ENCODE measurements at regions not wholly inside any gene's neighbourhood (a gene's known extent, or its start where the extent isn't known, plus 50 kb on each side); places are given as distances from the start of the nearest gene placed in this dataset.

DNA sequence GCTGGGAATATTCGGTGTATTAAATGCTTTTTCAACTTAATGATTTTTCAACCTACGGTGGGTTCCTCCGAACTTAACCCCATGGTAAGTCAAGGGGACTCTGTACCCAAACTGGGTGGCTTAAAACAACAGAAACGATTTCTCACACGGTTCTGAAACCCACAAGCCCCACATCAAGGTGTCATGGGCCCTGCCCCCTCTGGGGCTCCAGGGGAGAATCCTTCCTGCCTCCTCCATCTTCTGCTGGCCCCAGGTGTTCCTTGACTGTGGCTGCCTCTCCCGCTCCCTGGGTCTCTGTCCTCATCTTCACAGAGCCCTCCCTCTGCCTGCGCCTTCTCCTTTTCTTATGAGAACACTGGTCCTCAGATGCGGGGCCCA is 301.3 kb upstream of the SALL3 start:
- Histone ChIP-seq H3K36me3 (ENCODE audit: control insufficient read depth in 2 of 3, insufficient read depth in 3 of 3, low read length in 3 of 3) (no peaks in the 10 kb centered on the region), H3K27ac (ENCODE audit: low read depth, low read length) (no peak overlapping the region), H3K9me3 (ENCODE audit: control insufficient read depth in 2 of 3, low read length in 3 of 3) (no peaks in the 10 kb centered on the region), H3K27me3 (ENCODE audit: control insufficient read depth in 2 of 2, insufficient read depth in 2 of 2, low read length in 2 of 2) (no peaks in the 10 kb centered on the region), H3K4me3 (ENCODE audit: low read length) (no peak overlapping the region), H3K4me1 (ENCODE audit: control insufficient read depth in 2 of 2, insufficient read depth in 2 of 2, low read length in 2 of 2) (no peaks in the 10 kb centered on the region)
- Mint-ChIP-seq H3K27ac (no peak overlapping the region), H3K9me3 (peaks cover 0 to 7% (median 0%) of the 10 kb centered on the region in 11 donors), H3K36me3 (no peaks in the 10 kb centered on the region), H3K4me1 (peaks cover 0 to 8% (median 0%) of the 10 kb centered on the region in 7 donors), H3K4me3 (peak overlapping the region in 1 of 10 donors; percentile 16), H3K27me3 (peaks cover 0 to 7% (median 0%) of the 10 kb centered on the region in 5 donors)
- ChIA-PET POLR2A (no interaction called here), CTCF (no interaction called here)
- no peak for ATAC-seq
- intact Hi-C loops (cut with micrococcal nuclease), result no loop called here
- DNase-seq, result no peak

- no peaks in the 10 kb centered on the region for H3K27me3 ChIP-seq (ENCODE audit: control insufficient read depth in 2 of 2, insufficient read depth in 2 of 2, low read length in 2 of 2)
- H3K27ac ChIP-seq (ENCODE audit: low read depth, low read length), result no peak overlapping the region
- H3K4me3 ChIP-seq (ENCODE audit: low read length), result no peak overlapping the region
- Mint-ChIP-seq H3K36me3 (no peaks in the 10 kb centered on the region), H3K9me3 (peaks cover 0 to 7% (median 0%) of the 10 kb centered on the region in 11 donors), H3K4me3 (peak overlapping the region in 1 of 10 donors; percentile 16), H3K27ac (no peak overlapping the region), H3K4me1 (peaks cover 0 to 8% (median 0%) of the 10 kb centered on the region in 7 donors), H3K27me3 (peaks cover 0 to 7% (median 0%) of the 10 kb centered on the region in 5 donors)
- H3K36me3 ChIP-seq (ENCODE audit: control insufficient read depth in 2 of 3, insufficient read depth in 3 of 3, low read length in 3 of 3), result no peaks in the 10 kb centered on the region
- POLR2A ChIA-PET, result no interaction called here
- H3K9me3 ChIP-seq (ENCODE audit: control insufficient read depth in 2 of 3, low read length in 3 of 3), result no peaks in the 10 kb centered on the region
- DNase-seq, result no peak
- intact Hi-C loops (cut with micrococcal nuclease), result no loop called here
- H3K4me1 ChIP-seq (ENCODE audit: control insufficient read depth in 2 of 2, insufficient read depth in 2 of 2, low read length in 2 of 2), result no peaks in the 10 kb centered on the region
- no peak for ATAC-seq
- CTCF ChIA-PET, result no interaction called here
Measured at GRCh38 chr18:78679031-78679430, 300.6 kb upstream of the SALL3 start.

DNA sequence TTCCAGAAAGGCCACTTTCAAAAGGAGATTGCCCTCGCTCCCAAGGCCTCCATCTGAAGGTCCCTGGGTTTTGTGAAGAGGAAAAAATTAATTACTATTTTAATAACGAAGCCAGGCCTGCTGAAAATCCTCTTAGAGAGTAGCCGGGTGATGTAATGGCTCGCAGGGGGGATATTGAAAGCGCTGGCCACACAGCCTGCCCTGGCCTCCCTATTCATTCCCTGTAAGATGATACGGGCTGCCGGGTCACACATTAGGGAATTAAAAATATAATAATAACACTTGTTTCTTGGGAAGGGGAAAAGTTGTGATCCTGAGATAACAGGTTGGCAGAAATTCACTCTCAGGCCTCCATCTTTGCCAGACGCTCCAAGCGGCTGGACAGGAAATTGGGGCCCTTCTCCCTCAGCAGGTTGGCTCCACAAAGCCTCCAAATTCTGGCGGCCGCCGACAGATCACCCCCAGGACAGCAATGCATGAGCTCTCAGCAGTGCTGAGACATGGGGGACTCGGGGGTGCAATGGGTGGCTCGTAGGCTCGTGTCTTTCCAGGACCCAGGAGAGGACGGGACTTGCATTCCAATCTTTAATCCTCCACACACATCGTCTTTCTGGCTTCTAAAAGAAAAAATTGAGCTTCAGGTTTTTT is 299.9 kb upstream of the SALL3 start:
- no peak for DNase-seq
- CTCF ChIA-PET, result no interaction called here

GRCh38 chr18:78681396-78681795 is 298.2 kb upstream of the SALL3 start:
- H3K27me3 Mint-ChIP-seq, result peaks cover 0 to 7% (median 0%) of the 10 kb centered on the region in 5 donors
- H3K27ac Mint-ChIP-seq, result no peak overlapping the region
- peaks cover 0 to 4% (median 0%) of the 10 kb centered on the region in 11 donors for H3K9me3 Mint-ChIP-seq
- DNase-seq (no peak), ATAC-seq (no peak)
- no peaks in the 10 kb centered on the region for H3K36me3 Mint-ChIP-seq
- H3K4me3 Mint-ChIP-seq, result no peak overlapping the region
- Histone ChIP-seq H3K27me3 (ENCODE audit: control insufficient read depth in 2 of 2, insufficient read depth in 2 of 2, low read length in 2 of 2) (no peaks in the 10 kb centered on the region), H3K27ac (ENCODE audit: low read depth, low read length) (no peak overlapping the region), H3K4me3 (ENCODE audit: low read length) (no peak overlapping the region), H3K36me3 (ENCODE audit: control insufficient read depth in 2 of 3, insufficient read depth in 3 of 3, low read length in 3 of 3) (no peaks in the 10 kb centered on the region), H3K9me3 (ENCODE audit: control insufficient read depth in 2 of 3, low read length in 3 of 3) (no peaks in the 10 kb centered on the region), H3K4me1 (ENCODE audit: control insufficient read depth in 2 of 2, insufficient read depth in 2 of 2, low read length in 2 of 2) (no peaks in the 10 kb centered on the region)
- intact Hi-C loops (cut with micrococcal nuclease), result no loop called here
- ChIA-PET CTCF (no interaction called here), POLR2A (no interaction called here)
- peaks cover 0 to 8% (median 0%) of the 10 kb centered on the region in 7 donors for H3K4me1 Mint-ChIP-seq

More for the DNA sequence above, 299.9 kb upstream of the SALL3 start:
- H3K4me1 Mint-ChIP-seq, result peaks cover 0 to 8% (median 0%) of the 10 kb centered on the region in 7 donors
- POLR2A ChIA-PET, result no interaction called here
- H3K9me3 ChIP-seq (ENCODE audit: control insufficient read depth in 2 of 3, low read length in 3 of 3), result no peaks in the 10 kb centered on the region
- H3K27ac Mint-ChIP-seq, result no peak overlapping the region
- no peak for ATAC-seq
- no peak overlapping the region for H3K4me3 ChIP-seq (ENCODE audit: low read length)
- H3K4me3 Mint-ChIP-seq, result no peak overlapping the region
- no peaks in the 10 kb centered on the region for H3K36me3 Mint-ChIP-seq
- no peaks in the 10 kb centered on the region for H3K36me3 ChIP-seq (ENCODE audit: control insufficient read depth in 2 of 3, insufficient read depth in 3 of 3, low read length in 3 of 3)
- H3K4me1 ChIP-seq (ENCODE audit: control insufficient read depth in 2 of 2, insufficient read depth in 2 of 2, low read length in 2 of 2), result no peaks in the 10 kb centered on the region
- H3K27ac ChIP-seq (ENCODE audit: low read depth, low read length), result no peak overlapping the region
- peaks cover 0 to 5% (median 0%) of the 10 kb centered on the region in 11 donors for H3K9me3 Mint-ChIP-seq
- intact Hi-C loops (cut with micrococcal nuclease), result no loop called here
- peaks cover 0 to 7% (median 0%) of the 10 kb centered on the region in 5 donors for H3K27me3 Mint-ChIP-seq
- no peaks in the 10 kb centered on the region for H3K27me3 ChIP-seq (ENCODE audit: control insufficient read depth in 2 of 2, insufficient read depth in 2 of 2, low read length in 2 of 2)

GRCh38 chr18:78681934-78682333 is 297.7 kb upstream of the SALL3 start:
- Mint-ChIP-seq H3K4me1 (peaks cover 0 to 8% (median 0%) of the 10 kb centered on the region in 7 donors), H3K9me3 (peaks cover 0 to 3% (median 0%) of the 10 kb centered on the region in 11 donors), H3K27me3 (peaks cover 0 to 5% (median 0%) of the 10 kb centered on the region in 5 donors), H3K4me3 (no peak overlapping the region), H3K27ac (no peak overlapping the region), H3K36me3 (no peaks in the 10 kb centered on the region)
- no peaks in the 10 kb centered on the region for H3K4me1 ChIP-seq (ENCODE audit: control insufficient read depth in 2 of 2, insufficient read depth in 2 of 2, low read length in 2 of 2)
- intact Hi-C loops (cut with micrococcal nuclease), result no loop called here
- no peaks in the 10 kb centered on the region for H3K36me3 ChIP-seq (ENCODE audit: control insufficient read depth in 2 of 3, insufficient read depth in 3 of 3, low read length in 3 of 3)
- ChIA-PET CTCF (no interaction called here), POLR2A (no interaction called here)
- H3K9me3 ChIP-seq (ENCODE audit: control insufficient read depth in 2 of 3, low read length in 3 of 3), result no peaks in the 10 kb centered on the region
- no peak overlapping the region for H3K27ac ChIP-seq (ENCODE audit: low read depth, low read length)
- no peak overlapping the region for H3K4me3 ChIP-seq (ENCODE audit: low read length)
- no peaks in the 10 kb centered on the region for H3K27me3 ChIP-seq (ENCODE audit: control insufficient read depth in 2 of 2, insufficient read depth in 2 of 2, low read length in 2 of 2)
- ATAC-seq (no peak), DNase-seq (no peak)

DNA sequence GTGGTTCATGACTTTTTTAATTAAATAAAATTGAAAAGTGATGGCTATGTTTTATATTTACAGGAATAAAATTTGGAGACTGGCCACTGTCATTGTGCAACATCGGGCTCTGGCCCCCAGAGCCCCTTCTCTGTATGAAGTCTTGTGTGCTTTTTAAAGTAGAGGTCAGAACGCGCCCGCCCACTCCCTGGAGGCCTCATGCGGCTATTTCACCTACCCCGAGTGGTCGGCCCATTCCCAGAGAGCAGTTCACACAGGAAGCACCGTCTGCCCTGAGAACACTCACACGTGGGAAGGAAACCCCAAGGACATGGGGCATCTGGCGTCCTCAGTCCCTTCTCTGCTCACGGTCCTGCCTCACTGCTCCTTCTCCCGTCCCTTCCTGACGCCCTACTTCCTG is 296.9 kb upstream of the SALL3 start:
- intact Hi-C loops (cut with micrococcal nuclease), result no loop called here
- ChIA-PET CTCF (no interaction called here), POLR2A (no interaction called here)
- Mint-ChIP-seq H3K36me3 (no peaks in the 10 kb centered on the region), H3K27me3 (peaks cover 0 to 5% (median 0%) of the 10 kb centered on the region in 5 donors), H3K4me3 (no peak overlapping the region), H3K9me3 (peaks cover 0 to 3% (median 0%) of the 10 kb centered on the region in 11 donors), H3K27ac (no peak overlapping the region), H3K4me1 (peaks cover 0 to 8% (median 0%) of the 10 kb centered on the region in 7 donors)
- Histone ChIP-seq H3K4me1 (ENCODE audit: control insufficient read depth in 2 of 2, insufficient read depth in 2 of 2, low read length in 2 of 2) (no peaks in the 10 kb centered on the region), H3K36me3 (ENCODE audit: control insufficient read depth in 2 of 3, insufficient read depth in 3 of 3, low read length in 3 of 3) (no peaks in the 10 kb centered on the region), H3K27ac (ENCODE audit: low read depth, low read length) (no peak overlapping the region), H3K9me3 (ENCODE audit: control insufficient read depth in 2 of 3, low read length in 3 of 3) (no peaks in the 10 kb centered on the region), H3K4me3 (ENCODE audit: low read length) (no peak overlapping the region), H3K27me3 (ENCODE audit: control insufficient read depth in 2 of 2, insufficient read depth in 2 of 2, low read length in 2 of 2) (no peaks in the 10 kb centered on the region)
- no peak for ATAC-seq
- DNase-seq, result no peak
